LNCAP (cell line): ENCODE measurements at regions not wholly inside any gene's neighbourhood (a gene's known extent, or its start where the extent isn't known, plus 50 kb on each side); places are given as distances from the start of the nearest gene placed in this dataset.

Experiments used
- CTCF ChIP-seq: fragments of 450-650 bp; IDR thresholded peaks from 2 replicates; pipeline ENCODE4 v1.5.1; 2017; ENCODE audit warnings: mild to moderate bottlenecking

- TF ChIP-seq CTCF: no peak
Observed at GRCh38 chr14:56903304-56903969, 93.2 kb upstream of the OTX2 start.

- no peak for TF ChIP-seq CTCF
Observed at GRCh38 chr14:56902385-56902784, 92.1 kb upstream of the OTX2 start.

- TF ChIP-seq CTCF: no peak
Observed at GRCh38 chr14:56900726-56901125, 90.4 kb upstream of the OTX2 start.

GRCh38 chr14:56899829-56900228 is 89.5 kb upstream of the OTX2 start:
- no peak for TF ChIP-seq CTCF

GRCh38 chr14:56896922-56897321 is 86.6 kb upstream of the OTX2 start:
- TF ChIP-seq CTCF: no peak

- no peak for TF ChIP-seq CTCF
Observed at GRCh38 chr14:56896231-56896630, 86.0 kb upstream of the OTX2 start.

GRCh38 chr14:56895154-56895553 is 84.9 kb upstream of the OTX2 start:
- TF ChIP-seq CTCF: no peak

GRCh38 chr14:56894591-56894991 is 84.3 kb upstream of the OTX2 start:
- TF ChIP-seq CTCF: no peak
